Mucosa of descending colon (tissue), 3 donors: ENCODE measurements at regions not wholly inside any gene's neighbourhood (a gene's known extent, or its start where the extent isn't known, plus 50 kb on each side); places are given as distances from the start of the nearest gene placed in this dataset.
"Not testable (repeated sequence)": the region's sequence is repeated elsewhere in the genome, so short reads cannot be mapped to it uniquely, and the experiment has no call there.

Experiments
- ATAC-seq: fragments of 200-7000 bp; cut with Tn5 transposase; one replicate; pipeline ENCODE4 v1.9.1; 2020; ENCODE audit warnings: mild to moderate bottlenecking, moderate library complexity
- DNase-seq, 3 donors: peaks; one replicate each; pipeline ENCODE4 v3.0.0-alpha.2; 2020
- H3K36me3 ChIP-seq: fragments of 200-600 bp; one replicate; pipeline ENCODE4 v1.8.0; 2021; ENCODE audit warnings: low read depth, mild to moderate bottlenecking
- H3K4me1 ChIP-seq: fragments of 200-600 bp; one replicate; pipeline ENCODE4 v1.8.0; 2021; ENCODE audit warnings: low read depth, mild to moderate bottlenecking
- H3K4me3 ChIP-seq: fragments of 200-600 bp; one replicate; pipeline ENCODE4 v1.8.0; 2021; ENCODE audit warnings: mild to moderate bottlenecking
- H3K9me3 ChIP-seq: fragments of 200-600 bp; one replicate; pipeline ENCODE4 v1.8.0; 2021; ENCODE audit warnings: mild to moderate bottlenecking
- CTCF ChIP-seq: fragments of 200-600 bp; IDR thresholded peaks from one replicate; pipeline ENCODE4 v1.8.0; 2022; ENCODE audit warnings: antibody characterized with exemption, mild to moderate bottlenecking
- intact Hi-C, 2 donors: fragments of 100-400 bp; cut with DNase I in 1 of 2; cut with micrococcal nuclease in 1 of 2; formaldehyde crosslinking; loops; one replicate each; pipeline versions ENCODE4 v1.11.0 to v1.11.1; 2022; cut with DNase I, micrococcal nuclease
- donor health status: DM: no; HTN: no; CAD: no; lungs with moderate emphysema.
- donor health status: DM: no; HTN: no; CAD: no.
- donor health status: DM: no; HTN: yes; CAD: no.

GRCh38 chr3:30449290-30449632 is 157.1 kb upstream of the TGFBR2 start:
- TF ChIP-seq CTCF: no peak
- no peak for DNase-seq
- ATAC-seq: no peak
- intact Hi-C loops: no loop called here
- no peaks in the 10 kb centered on the region for H3K9me3 ChIP-seq
- H3K36me3 ChIP-seq: no peaks in the 10 kb centered on the region
- no peak overlapping the region for H3K4me3 ChIP-seq
- H3K4me1 ChIP-seq: no peaks in the 10 kb centered on the region

GRCh38 chr3:30452446-30452845 is 154.0 kb upstream of the TGFBR2 start:
- intact Hi-C loops: no loop called here
- H3K4me1 ChIP-seq: no peaks in the 10 kb centered on the region
- no peak for DNase-seq
- no peak overlapping the region for H3K4me3 ChIP-seq
- no peak for ATAC-seq
- no peak for TF ChIP-seq CTCF
- H3K9me3 ChIP-seq: no peaks in the 10 kb centered on the region
- no peaks in the 10 kb centered on the region for H3K36me3 ChIP-seq

- no peak for ATAC-seq
- no peak overlapping the region for H3K4me3 ChIP-seq
- peak in 1 of 3 donors; percentile 9 for DNase-seq
- no peak for TF ChIP-seq CTCF
- H3K9me3 ChIP-seq: no peaks in the 10 kb centered on the region
- intact Hi-C loops: no loop called here
- H3K4me1 ChIP-seq: no peaks in the 10 kb centered on the region
- H3K36me3 ChIP-seq: no peaks in the 10 kb centered on the region
These were observed 152.9 kb upstream of the TGFBR2 start for GRCh38 chr3:30453360-30454039.

GRCh38 chr3:30454636-30455035 is 151.8 kb upstream of the TGFBR2 start:
- ATAC-seq: no peak

GRCh38 chr3:30455112-30455511 is 151.3 kb upstream of the TGFBR2 start:
- H3K4me3 ChIP-seq, DNase-seq, H3K9me3 ChIP-seq, H3K36me3 ChIP-seq, H3K4me1 ChIP-seq, intact Hi-C loops, ATAC-seq: not testable (repeated sequence)

More at GRCh38 chr3:30454636-30455035, 151.8 kb upstream of the TGFBR2 start:
- Histone ChIP-seq H3K4me3 (no peak overlapping the region), H3K36me3 (no peaks in the 10 kb centered on the region), H3K4me1 (no peaks in the 10 kb centered on the region), H3K9me3 (no peaks in the 10 kb centered on the region)
- no peak for TF ChIP-seq CTCF
- intact Hi-C loops: no loop called here
- peak in 1 of 3 donors; percentile 10 for DNase-seq

GRCh38 chr3:30455840-30456239 is 150.6 kb upstream of the TGFBR2 start:
- H3K36me3 ChIP-seq: no peaks in the 10 kb centered on the region
- ATAC-seq (no peak), DNase-seq (no peak)
- TF ChIP-seq CTCF: no peak
- no peaks in the 10 kb centered on the region for H3K9me3 ChIP-seq
- H3K4me1 ChIP-seq: no peaks in the 10 kb centered on the region
- intact Hi-C loops: no loop called here
- H3K4me3 ChIP-seq: no peak overlapping the region
